22Rv1 (cell line): ENCODE measurements at regions not wholly inside any gene's neighbourhood (a gene's known extent, or its start where the extent isn't known, plus 50 kb on each side); places are given as distances from the start of the nearest gene placed in this dataset.

Experiments
- H3K27ac ChIP-seq: fragments of 450-650 bp; 2 replicates; pipeline ENCODE4 v1.5.1; 2017
- ZFX ChIP-seq: fragments of 450-650 bp; IDR thresholded peaks from 2 replicates; pipeline ENCODE4 v1.6.1; 2017; ENCODE audit warnings: antibody characterized with exemption, borderline replicate concordance
- TF ChIP-seq, protein P1 (sequence below): fragments of 450-650 bp; IDR thresholded peaks from 2 replicates; pipeline ENCODE4 v1.5.1; 2017; ENCODE audit warnings: mild to moderate bottlenecking

DNA sequence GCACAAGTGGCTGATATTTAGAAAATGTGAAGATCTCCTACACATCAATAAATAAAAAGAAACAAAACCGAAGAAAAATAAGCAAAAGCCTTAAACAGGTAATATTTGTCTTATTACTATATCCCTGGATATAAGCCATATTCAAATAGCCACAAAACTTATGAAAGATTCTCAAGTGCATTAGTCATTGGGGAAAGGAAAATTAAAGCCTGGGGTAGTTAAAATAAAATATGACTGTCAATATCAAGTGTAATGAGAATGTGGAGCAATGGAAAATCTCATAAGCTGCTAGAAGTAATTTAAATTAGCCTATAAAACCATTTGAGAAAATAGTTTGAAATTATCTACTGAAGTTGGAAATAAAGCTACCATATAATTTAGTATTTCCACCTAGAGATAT, 399.9 kb downstream of the GASK1B start:
- no peak overlapping the region for H3K27ac ChIP-seq
- TF ChIP-seq, protein P1, sequence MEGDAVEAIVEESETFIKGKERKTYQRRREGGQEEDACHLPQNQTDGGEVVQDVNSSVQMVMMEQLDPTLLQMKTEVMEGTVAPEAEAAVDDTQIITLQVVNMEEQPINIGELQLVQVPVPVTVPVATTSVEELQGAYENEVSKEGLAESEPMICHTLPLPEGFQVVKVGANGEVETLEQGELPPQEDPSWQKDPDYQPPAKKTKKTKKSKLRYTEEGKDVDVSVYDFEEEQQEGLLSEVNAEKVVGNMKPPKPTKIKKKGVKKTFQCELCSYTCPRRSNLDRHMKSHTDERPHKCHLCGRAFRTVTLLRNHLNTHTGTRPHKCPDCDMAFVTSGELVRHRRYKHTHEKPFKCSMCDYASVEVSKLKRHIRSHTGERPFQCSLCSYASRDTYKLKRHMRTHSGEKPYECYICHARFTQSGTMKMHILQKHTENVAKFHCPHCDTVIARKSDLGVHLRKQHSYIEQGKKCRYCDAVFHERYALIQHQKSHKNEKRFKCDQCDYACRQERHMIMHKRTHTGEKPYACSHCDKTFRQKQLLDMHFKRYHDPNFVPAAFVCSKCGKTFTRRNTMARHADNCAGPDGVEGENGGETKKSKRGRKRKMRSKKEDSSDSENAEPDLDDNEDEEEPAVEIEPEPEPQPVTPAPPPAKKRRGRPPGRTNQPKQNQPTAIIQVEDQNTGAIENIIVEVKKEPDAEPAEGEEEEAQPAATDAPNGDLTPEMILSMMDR, result no peak
- TF ChIP-seq ZFX, result no peak

DNA sequence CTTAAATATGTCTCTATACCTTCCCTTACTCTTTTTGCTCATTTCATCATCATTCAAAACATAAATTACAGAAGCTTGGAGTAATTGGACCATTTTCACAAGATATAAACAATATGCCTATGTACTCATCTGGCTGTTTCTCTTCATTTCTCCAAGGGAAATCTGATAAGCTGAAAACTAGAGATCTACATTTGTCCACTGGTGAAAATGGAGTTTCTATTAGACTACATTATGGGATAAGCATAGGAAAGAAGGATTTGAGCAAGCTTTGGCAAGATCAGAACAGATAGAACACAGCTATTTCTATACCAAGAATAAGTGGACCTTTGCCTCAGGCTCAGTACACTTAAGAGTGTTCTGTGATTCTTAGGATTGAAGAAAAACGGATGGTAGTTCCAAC, 404.4 kb downstream of the GASK1B start:
- no peak overlapping the region for H3K27ac ChIP-seq

DNA sequence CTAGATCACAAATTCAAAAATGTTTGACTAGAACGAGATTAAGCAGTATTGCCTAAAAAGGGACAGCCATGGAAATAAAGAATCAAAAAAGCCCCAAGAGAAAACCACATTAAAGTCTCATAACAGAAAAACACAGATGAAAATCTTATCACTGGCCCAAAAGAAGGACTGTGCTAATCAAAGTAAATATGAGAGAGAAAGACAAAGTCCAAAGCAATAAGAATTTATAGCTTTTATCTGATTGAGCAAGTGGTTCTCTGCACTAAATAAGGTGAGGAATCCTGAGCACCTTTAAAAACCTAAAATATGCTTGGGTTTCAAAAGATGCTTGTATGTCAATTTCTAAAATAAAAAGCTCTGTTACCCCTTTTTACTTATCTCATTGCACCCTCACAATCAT, 409.3 kb downstream of the GASK1B start:
- H3K27ac ChIP-seq, result no peak overlapping the region
- TF ChIP-seq, protein P1, result no peak
- no peak for TF ChIP-seq ZFX

More for the DNA sequence above, 404.4 kb downstream of the GASK1B start:
- TF ChIP-seq, protein P1, result no peak
- no peak for TF ChIP-seq ZFX

DNA sequence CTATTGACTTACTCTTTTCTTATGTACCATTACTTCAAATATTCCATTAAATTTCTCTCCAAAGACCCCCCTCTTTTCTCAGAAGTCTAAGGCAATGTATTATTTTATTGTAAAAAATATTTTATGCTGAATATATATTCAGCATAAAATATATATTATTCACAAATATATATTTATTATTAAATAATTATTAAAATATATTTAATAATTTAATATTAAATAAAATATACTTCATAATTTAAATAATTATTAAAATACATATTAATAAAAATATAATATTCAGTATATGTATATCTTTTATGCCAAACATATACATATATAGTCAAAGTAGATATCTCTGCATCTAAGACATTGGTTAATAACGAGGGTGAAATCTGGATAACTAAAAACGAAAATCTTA, 418.4 kb downstream of the GASK1B start:
- H3K27ac ChIP-seq, result no peak overlapping the region
- TF ChIP-seq ZFX, result no peak
- TF ChIP-seq, protein P1, result no peak

DNA sequence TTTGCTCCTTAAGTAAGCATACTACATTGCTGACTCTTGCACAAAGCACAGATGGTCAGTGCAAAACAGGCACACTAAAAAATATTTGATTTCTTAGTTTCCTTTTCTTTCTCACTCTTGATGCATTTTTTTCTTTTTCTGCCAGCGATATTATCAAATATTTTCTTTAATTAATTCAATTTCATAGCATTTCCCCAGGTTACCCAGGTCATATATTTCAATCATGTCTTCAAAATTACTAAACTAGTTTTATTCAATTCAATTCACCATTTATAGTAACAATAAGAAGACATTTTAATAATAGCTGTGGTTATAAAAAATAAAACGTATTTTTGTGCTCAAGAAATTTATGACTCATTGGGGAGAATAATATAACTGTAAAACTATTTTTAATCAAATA, 421.2 kb downstream of the GASK1B start:
- no peak for TF ChIP-seq ZFX
- TF ChIP-seq, protein P1, result no peak
- H3K27ac ChIP-seq, result no peak overlapping the region

DNA sequence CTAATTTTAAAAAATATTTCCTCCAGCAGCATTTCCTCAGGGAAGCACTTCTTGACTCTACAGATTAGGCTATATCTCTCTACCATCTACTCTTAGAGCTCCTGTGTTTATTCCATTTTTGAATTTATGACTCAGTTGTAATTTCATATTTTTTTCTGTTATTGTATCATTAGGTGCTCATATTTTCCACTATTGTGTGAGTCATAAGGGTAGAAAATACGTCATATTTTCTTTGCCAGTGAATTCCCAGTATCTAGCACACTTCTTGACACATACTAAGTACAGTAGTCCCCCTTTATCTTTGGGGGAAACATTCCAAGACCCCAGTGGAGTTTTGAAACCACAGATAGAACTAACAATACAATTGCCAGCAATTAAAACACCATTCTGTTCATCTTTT, 431.2 kb downstream of the GASK1B start:
- TF ChIP-seq, protein P1, result no peak
- TF ChIP-seq ZFX, result no peak

DNA sequence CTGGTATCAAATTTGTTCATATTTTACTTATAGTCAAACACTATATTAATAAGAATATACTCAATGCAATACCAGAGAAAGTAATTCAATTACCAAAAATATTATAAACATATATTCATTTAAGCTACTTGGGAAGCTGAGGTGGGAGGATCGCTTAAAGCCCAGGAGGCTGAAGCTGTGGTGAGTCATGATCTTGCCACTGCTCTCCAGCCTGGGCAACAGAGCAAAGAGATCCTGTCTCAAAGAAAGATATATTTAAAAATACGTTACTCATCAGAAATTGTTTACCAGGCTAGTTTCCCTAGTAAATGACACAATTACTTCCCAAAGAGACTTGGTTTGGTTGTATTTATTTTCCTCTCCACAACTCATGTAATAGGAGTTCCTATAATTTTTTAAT, 433.6 kb downstream of the GASK1B start:
- no peak overlapping the region for H3K27ac ChIP-seq
- TF ChIP-seq ZFX, result no peak
- TF ChIP-seq, protein P1, result no peak

More for the DNA sequence above, 431.2 kb downstream of the GASK1B start:
- H3K27ac ChIP-seq, result no peak overlapping the region
